ENCODE measurements at regions not wholly inside any gene's neighbourhood (a gene's known extent, or its start where the extent isn't known, plus 50 kb on each side); places are given as distances from the start of the nearest gene placed in this dataset.

GRCh38 chr6:125526007-125526720 lies 223.3 kb upstream of the HEY2 start:
- DNase-seq (ENCODE audit: extremely low read depth in 1 of 11, low read depth in 9 of 11, low spot score in 4 of 11) = no peak

- no peak for DNase-seq (ENCODE audit: extremely low read depth in 1 of 11, low read depth in 9 of 11, low spot score in 4 of 11)
Measured at GRCh38 chr6:125528621-125529041, 220.8 kb upstream of the HEY2 start.

GRCh38 chr6:125529061-125529460 lies 220.4 kb upstream of the HEY2 start:
- DNase-seq (ENCODE audit: extremely low read depth in 1 of 11, low read depth in 9 of 11, low spot score in 4 of 11) = no peak

- DNase-seq (ENCODE audit: extremely low read depth in 1 of 11, low read depth in 9 of 11, low spot score in 4 of 11) = no peak
Measured at GRCh38 chr6:125533710-125534397, 215.6 kb upstream of the HEY2 start.

- DNase-seq (ENCODE audit: extremely low read depth in 1 of 11, low read depth in 9 of 11, low spot score in 4 of 11) = no peak
Measured at GRCh38 chr6:125534430-125535263, 214.8 kb upstream of the HEY2 start.

GRCh38 chr6:125537090-125537489 lies 212.3 kb upstream of the HEY2 start:
- DNase-seq (ENCODE audit: extremely low read depth in 1 of 11, low read depth in 9 of 11, low spot score in 4 of 11) = no peak

- no peak for DNase-seq (ENCODE audit: extremely low read depth in 1 of 11, low read depth in 9 of 11, low spot score in 4 of 11)
Measured at GRCh38 chr6:125539892-125540291, 209.5 kb upstream of the HEY2 start.

- no peak for DNase-seq (ENCODE audit: extremely low read depth in 1 of 11, low read depth in 9 of 11, low spot score in 4 of 11)
Measured at GRCh38 chr6:125544819-125545218, 204.6 kb upstream of the HEY2 start.

GRCh38 chr6:125546841-125547251 lies 202.6 kb upstream of the HEY2 start:
- DNase-seq (ENCODE audit: extremely low read depth in 1 of 11, low read depth in 9 of 11, low spot score in 4 of 11) = no peak

GRCh38 chr6:125547381-125547780 lies 202.1 kb upstream of the HEY2 start:
- no peak for DNase-seq (ENCODE audit: extremely low read depth in 1 of 11, low read depth in 9 of 11, low spot score in 4 of 11)

GRCh38 chr6:125549202-125549884 lies 200.1 kb upstream of the HEY2 start:
- no peak for DNase-seq (ENCODE audit: extremely low read depth in 1 of 11, low read depth in 9 of 11, low spot score in 4 of 11)

GRCh38 chr6:125550892-125551291 lies 198.5 kb upstream of the HEY2 start:
- no peak for DNase-seq (ENCODE audit: extremely low read depth in 1 of 11, low read depth in 9 of 11, low spot score in 4 of 11)

GRCh38 chr6:125552819-125553218 lies 196.6 kb upstream of the HEY2 start:
- no peak for DNase-seq (ENCODE audit: extremely low read depth in 1 of 11, low read depth in 9 of 11, low spot score in 4 of 11)

GRCh38 chr6:125554456-125554855 lies 195.0 kb upstream of the HEY2 start:
- DNase-seq (ENCODE audit: extremely low read depth in 1 of 11, low read depth in 9 of 11, low spot score in 4 of 11) = no peak

- no peak for DNase-seq (ENCODE audit: extremely low read depth in 1 of 11, low read depth in 9 of 11, low spot score in 4 of 11)
Measured at GRCh38 chr6:125558241-125558843, 191.1 kb upstream of the HEY2 start.

GRCh38 chr6:125558907-125559306 lies 190.5 kb upstream of the HEY2 start:
- DNase-seq (ENCODE audit: extremely low read depth in 1 of 11, low read depth in 9 of 11, low spot score in 4 of 11) = no peak

- DNase-seq (ENCODE audit: extremely low read depth in 1 of 11, low read depth in 9 of 11, low spot score in 4 of 11) = no peak
Measured at GRCh38 chr6:125562156-125562555, 187.3 kb upstream of the HEY2 start.

GRCh38 chr6:125564941-125565340 lies 184.5 kb upstream of the HEY2 start:
- no peak for DNase-seq (ENCODE audit: extremely low read depth in 1 of 11, low read depth in 9 of 11, low spot score in 4 of 11)

GRCh38 chr6:125567407-125567806 lies 182.0 kb upstream of the HEY2 start:
- DNase-seq (ENCODE audit: extremely low read depth in 1 of 11, low read depth in 9 of 11, low spot score in 4 of 11) = no peak

Data from renal cortex interstitium (tissue), 11 donors.